GM12878 (cell line): ENCODE measurements at regions not wholly inside any gene's neighbourhood (a gene's known extent, or its start where the extent isn't known, plus 50 kb on each side); places are given as distances from the start of the nearest gene placed in this dataset.

Source experiments
- CEBPB ChIP-seq, 2 experiments: fragments of 150-350 bp in 1 of 2; IDR thresholded peaks; 2 replicates each; pipeline ENCODE4 v1.6.1; 2012 to 2014; ENCODE audit warnings: low read depth in 2 of 2, low read length in 2 of 2, borderline replicate concordance in 1 of 2, inconsistent platforms in 1 of 2
- CTCF ChIP-seq, 3 experiments: IDR thresholded peaks in 2 of 3; conservative IDR thresholded peaks in 1 of 3; 2 replicates each; pipeline ENCODE4 v1.5.1; 2011; ENCODE audit warnings: low read depth in 3 of 3, low read length in 3 of 3, mild to moderate bottlenecking in 3 of 3, control low read depth in 2 of 3, moderate library complexity in 2 of 3, inconsistent platforms in 1 of 3, mixed read lengths in 1 of 3; ENCODE audit not compliant: control insufficient read depth in 2 of 3, insufficient read depth in 1 of 3; ENCODE audit errors: extremely low read depth in 1 of 3
- EZH2 ChIP-seq: IDR thresholded peaks from 2 replicates; pipeline ENCODE4 v1.6.1; 2012; ENCODE audit warnings: low read depth, mild to moderate bottlenecking, control low read depth, inconsistent platforms, low read length, borderline replicate concordance; ENCODE audit not compliant: control insufficient read depth
- LARP7 ChIP-seq: fragments of 450-650 bp; IDR thresholded peaks from 2 replicates; pipeline ENCODE4 v1.6.1; 2017; ENCODE audit warnings: mild to moderate bottlenecking
- POLR2A ChIP-seq: IDR thresholded peaks from 2 replicates; pipeline ENCODE4 v1.6.1; 2011; ENCODE audit warnings: low read depth, mild to moderate bottlenecking, low read length
- POLR2AphosphoS2 ChIP-seq: IDR thresholded peaks from 2 replicates; pipeline ENCODE4 v1.6.1; 2011; ENCODE audit warnings: low read depth, mild to moderate bottlenecking, low read length, improper control_type of control experiment, moderate library complexity
- POLR2AphosphoS5 ChIP-seq: IDR thresholded peaks from 2 replicates; pipeline ENCODE4 v1.6.1; 2011; ENCODE audit warnings: mild to moderate bottlenecking, low read length, inconsistent platforms
- SMC3 ChIP-seq: IDR thresholded peaks from 2 replicates; pipeline ENCODE4 v1.6.1; 2011; ENCODE audit warnings: low read length, improper control_type of control experiment, borderline replicate concordance
- SUPT20H ChIP-seq: IDR thresholded peaks from 2 replicates; pipeline ENCODE4 v1.6.1; 2011; ENCODE audit warnings: low read depth, mild to moderate bottlenecking, low read length, moderate library complexity, borderline replicate concordance; ENCODE audit not compliant: control insufficient read depth
- TARDBP ChIP-seq: IDR thresholded peaks from 2 replicates; pipeline ENCODE4 v1.6.1; 2016; ENCODE audit warnings: borderline replicate concordance
- ZBTB40 ChIP-seq: fragments of 450-650 bp; IDR thresholded peaks from 2 replicates; pipeline ENCODE4 v1.6.1; 2016; ENCODE audit warnings: mild to moderate bottlenecking, moderate library complexity, borderline replicate concordance
- TF ChIP-seq, protein P1 (sequence below): IDR thresholded peaks from 2 replicates; pipeline ENCODE4 v1.6.1; 2011; ENCODE audit warnings: mild to moderate bottlenecking, low read depth, low read length, moderate library complexity; ENCODE audit not compliant: insufficient replicate concordance
- TF ChIP-seq, protein P2 (sequence below): IDR thresholded peaks from 2 replicates; pipeline ENCODE4 v1.6.1; 2012; ENCODE audit warnings: low read depth, low read length, improper control_type of control experiment

DNA sequence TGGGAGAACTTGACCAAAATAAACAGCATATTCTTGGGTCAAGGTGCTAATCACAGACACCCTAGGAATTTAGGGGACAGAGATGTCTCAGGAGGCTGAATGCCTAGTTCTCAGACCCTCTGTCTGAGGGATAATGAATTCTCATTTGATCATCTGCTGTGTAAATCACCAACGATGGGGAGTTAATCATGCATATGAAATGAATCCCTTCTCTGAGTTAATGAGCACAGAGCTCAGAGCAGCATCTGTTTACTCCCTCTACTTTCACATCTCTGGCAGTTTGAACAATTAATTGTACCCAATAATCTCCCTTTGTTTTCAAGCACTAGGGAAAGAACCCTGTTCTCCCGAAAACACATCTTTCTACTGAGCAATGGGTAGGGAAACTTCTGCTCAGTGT, 129.4 kb upstream of the SRRM4 start:
- no peak for TF ChIP-seq EZH2
- no peak for TF ChIP-seq POLR2AphosphoS2
- no peak for TF ChIP-seq SMC3
- TF ChIP-seq, protein P1, sequence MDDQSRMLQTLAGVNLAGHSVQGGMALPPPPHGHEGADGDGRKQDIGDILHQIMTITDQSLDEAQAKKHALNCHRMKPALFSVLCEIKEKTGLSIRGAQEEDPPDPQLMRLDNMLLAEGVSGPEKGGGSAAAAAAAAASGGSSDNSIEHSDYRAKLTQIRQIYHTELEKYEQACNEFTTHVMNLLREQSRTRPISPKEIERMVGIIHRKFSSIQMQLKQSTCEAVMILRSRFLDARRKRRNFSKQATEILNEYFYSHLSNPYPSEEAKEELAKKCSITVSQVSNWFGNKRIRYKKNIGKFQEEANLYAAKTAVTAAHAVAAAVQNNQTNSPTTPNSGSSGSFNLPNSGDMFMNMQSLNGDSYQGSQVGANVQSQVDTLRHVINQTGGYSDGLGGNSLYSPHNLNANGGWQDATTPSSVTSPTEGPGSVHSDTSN = no peak
- TF ChIP-seq SUPT20H = no peak
- no peak for TF ChIP-seq POLR2AphosphoS5
- no peak for TF ChIP-seq POLR2A
- no peak for TF ChIP-seq CEBPB (IDR thresholded peaks at IDR 0.05; ENCODE audit: borderline replicate concordance in 1 of 2, low read depth in 2 of 2, low read length in 2 of 2)
- no peak for TF ChIP-seq ZBTB40
- TF ChIP-seq, protein P2, sequence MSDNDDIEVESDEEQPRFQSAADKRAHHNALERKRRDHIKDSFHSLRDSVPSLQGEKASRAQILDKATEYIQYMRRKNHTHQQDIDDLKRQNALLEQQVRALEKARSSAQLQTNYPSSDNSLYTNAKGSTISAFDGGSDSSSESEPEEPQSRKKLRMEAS = no peak
- no peak for TF ChIP-seq CTCF (IDR thresholded peaks at IDR 0.05 in 2 of 3, conservative IDR thresholded peaks at IDR 0.05 in 1 of 3; ENCODE audit: control insufficient read depth in 2 of 3, extremely low read depth in 1 of 3, insufficient read depth in 1 of 3, low read depth in 3 of 3, low read length in 3 of 3)
- TF ChIP-seq LARP7 = no peak
- no peak for TF ChIP-seq TARDBP
